Neural crest cell (in vitro differentiated cells): ENCODE measurements at regions not wholly inside any gene's neighbourhood (a gene's known extent, or its start where the extent isn't known, plus 50 kb on each side); places are given as distances from the start of the nearest gene placed in this dataset.
A peak's percentile ranks its signal among the peaks of the same experiment; 100 is the strongest.

Experiments used
- DNase-seq: peaks from one replicate; pipeline ENCODE4 v3.0.0; 2021; ENCODE audit warnings: low read depth, mixed read lengths, low spot score
- H3K27ac Mint-ChIP-seq: one replicate; pipeline ENCODE4 v1.8.0; 2021; ENCODE audit warnings: mild to moderate bottlenecking, mixed read lengths; ENCODE audit not compliant: unreplicated experiment
- H3K27me3 Mint-ChIP-seq: 2 replicates; pipeline ENCODE4 v1.8.0; 2021; ENCODE audit warnings: low read depth, mild to moderate bottlenecking, mixed read lengths
- H3K36me3 Mint-ChIP-seq: 2 replicates; pipeline ENCODE4 v1.8.0; 2021; ENCODE audit warnings: low read depth, mild to moderate bottlenecking, mixed read lengths
- H3K4me1 Mint-ChIP-seq: 2 replicates; pipeline ENCODE4 v1.8.0; 2021; ENCODE audit warnings: mixed read lengths
- H3K4me3 Mint-ChIP-seq: one replicate; pipeline ENCODE4 v1.8.0; 2021; ENCODE audit warnings: mild to moderate bottlenecking, mixed read lengths
- H3K9me3 Mint-ChIP-seq: 2 replicates; pipeline ENCODE4 v1.8.0; 2021; ENCODE audit warnings: mixed read lengths
- TF ChIP-seq, protein P1 (sequence below): fragments of 200-600 bp; sonication (generic); conservative IDR thresholded peaks from 2 replicates; pipeline ENCODE4 v1.5.0; 2021; ENCODE audit warnings: antibody characterized with exemption, mild to moderate bottlenecking

DNA sequence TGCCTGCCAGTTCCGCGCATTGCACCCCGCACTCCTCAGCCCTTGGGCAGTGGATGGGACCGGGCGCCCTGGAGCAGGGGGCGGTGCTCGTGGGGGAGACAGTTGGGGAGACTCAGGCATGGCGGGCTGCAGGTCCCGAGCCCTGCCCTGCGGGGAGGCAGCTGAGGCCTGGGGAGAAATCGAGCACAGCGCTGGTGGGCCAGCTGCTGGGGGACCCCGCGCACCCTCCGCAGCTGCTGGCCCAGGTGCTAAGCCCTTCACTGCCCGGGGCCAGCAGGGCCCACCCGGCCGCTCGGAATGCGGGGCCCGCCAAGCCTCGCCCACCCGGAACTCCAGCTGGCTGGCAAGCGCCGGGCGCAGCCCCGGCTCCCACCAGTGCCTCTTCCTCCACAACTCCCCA is 488.8 kb upstream of the CHST9 start:
- no peaks in the 10 kb centered on the region for H3K36me3 Mint-ChIP-seq

DNA sequence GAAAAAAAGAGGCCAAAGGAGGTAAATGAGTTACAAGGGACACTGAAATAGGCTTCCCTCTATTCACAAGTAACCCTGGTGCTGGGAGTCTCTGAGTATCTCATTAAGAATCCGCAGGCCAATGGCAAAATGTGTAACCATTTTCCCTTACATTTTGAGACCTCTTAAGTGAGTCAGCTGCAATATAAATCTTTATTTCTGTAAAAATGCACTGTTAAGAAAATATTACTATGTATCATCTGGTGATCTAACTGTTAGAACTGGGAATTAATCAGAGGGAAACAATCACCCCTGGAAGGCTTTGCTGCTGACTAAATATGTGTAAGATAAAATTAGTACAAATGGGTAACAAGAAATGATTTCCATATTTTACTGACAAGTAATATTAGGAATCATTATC is 483.1 kb upstream of the CHST9 start:
- no peak overlapping the region for H3K4me3 Mint-ChIP-seq
- no peak overlapping the region for H3K27ac Mint-ChIP-seq
- TF ChIP-seq, protein P1, sequence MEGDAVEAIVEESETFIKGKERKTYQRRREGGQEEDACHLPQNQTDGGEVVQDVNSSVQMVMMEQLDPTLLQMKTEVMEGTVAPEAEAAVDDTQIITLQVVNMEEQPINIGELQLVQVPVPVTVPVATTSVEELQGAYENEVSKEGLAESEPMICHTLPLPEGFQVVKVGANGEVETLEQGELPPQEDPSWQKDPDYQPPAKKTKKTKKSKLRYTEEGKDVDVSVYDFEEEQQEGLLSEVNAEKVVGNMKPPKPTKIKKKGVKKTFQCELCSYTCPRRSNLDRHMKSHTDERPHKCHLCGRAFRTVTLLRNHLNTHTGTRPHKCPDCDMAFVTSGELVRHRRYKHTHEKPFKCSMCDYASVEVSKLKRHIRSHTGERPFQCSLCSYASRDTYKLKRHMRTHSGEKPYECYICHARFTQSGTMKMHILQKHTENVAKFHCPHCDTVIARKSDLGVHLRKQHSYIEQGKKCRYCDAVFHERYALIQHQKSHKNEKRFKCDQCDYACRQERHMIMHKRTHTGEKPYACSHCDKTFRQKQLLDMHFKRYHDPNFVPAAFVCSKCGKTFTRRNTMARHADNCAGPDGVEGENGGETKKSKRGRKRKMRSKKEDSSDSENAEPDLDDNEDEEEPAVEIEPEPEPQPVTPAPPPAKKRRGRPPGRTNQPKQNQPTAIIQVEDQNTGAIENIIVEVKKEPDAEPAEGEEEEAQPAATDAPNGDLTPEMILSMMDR = no peak
- no peaks in the 10 kb centered on the region for H3K9me3 Mint-ChIP-seq
- no peaks in the 10 kb centered on the region for H3K36me3 Mint-ChIP-seq
- H3K4me1 Mint-ChIP-seq = peaks cover 40% of the 10 kb centered on the region
- H3K27me3 Mint-ChIP-seq = no peaks in the 10 kb centered on the region
- no peak for DNase-seq

More for the DNA sequence above, 488.8 kb upstream of the CHST9 start:
- Mint-ChIP-seq H3K4me3 (no peak overlapping the region), H3K9me3 (peaks cover 9% of the 10 kb centered on the region), H3K27ac (no peak overlapping the region), H3K4me1 (peaks cover 5% of the 10 kb centered on the region), H3K27me3 (no peaks in the 10 kb centered on the region)
- TF ChIP-seq, protein P1 = no peak
- DNase-seq = no peak

DNA sequence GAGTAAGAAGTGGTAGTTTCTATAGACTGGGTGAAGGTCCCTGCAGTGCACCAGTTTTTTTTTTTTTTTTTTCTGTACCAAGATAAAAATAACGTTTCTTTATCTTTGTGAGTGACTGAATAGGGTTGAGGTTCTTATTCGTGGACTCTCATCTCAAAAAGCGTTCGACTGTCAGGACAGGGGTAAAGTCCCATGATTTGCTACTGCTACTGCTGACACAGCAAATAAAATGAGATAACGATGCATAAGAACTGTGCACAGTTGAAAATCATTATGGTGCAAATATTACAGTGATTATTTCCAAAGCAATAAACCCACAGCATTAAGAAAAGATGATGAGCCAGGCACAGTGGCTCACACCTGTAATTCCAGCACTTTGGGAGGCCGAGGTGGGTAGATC is 482.0 kb upstream of the CHST9 start:
- Mint-ChIP-seq H3K36me3 (no peaks in the 10 kb centered on the region), H3K27ac (no peak overlapping the region), H3K4me1 (peaks cover 51% of the 10 kb centered on the region), H3K9me3 (no peaks in the 10 kb centered on the region), H3K27me3 (no peaks in the 10 kb centered on the region), H3K4me3 (no peak overlapping the region)
- TF ChIP-seq, protein P1 = no peak
- no peak for DNase-seq

DNA sequence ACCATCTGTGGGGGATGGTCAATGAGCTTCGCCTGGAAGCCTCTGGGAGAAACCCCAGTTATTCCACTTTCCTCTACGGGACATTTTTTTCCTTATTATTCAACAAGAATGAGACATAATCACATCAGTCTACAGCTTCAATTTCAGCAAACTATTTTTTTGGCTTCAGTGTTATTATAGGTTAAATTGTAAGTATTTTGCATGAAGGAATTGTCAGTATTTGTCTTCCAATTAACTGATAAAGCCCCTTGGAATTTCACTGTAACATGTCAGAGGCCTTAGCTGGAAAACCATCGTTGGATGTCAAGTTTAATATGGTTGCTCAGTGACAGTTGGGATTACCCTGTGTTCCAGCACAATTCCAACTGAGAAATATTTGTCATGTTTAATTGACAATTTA is 480.9 kb upstream of the CHST9 start:
- Mint-ChIP-seq H3K4me3 (no peak overlapping the region), H3K4me1 (peaks cover 61% of the 10 kb centered on the region), H3K36me3 (no peaks in the 10 kb centered on the region), H3K27ac (no peak overlapping the region), H3K27me3 (no peaks in the 10 kb centered on the region), H3K9me3 (no peaks in the 10 kb centered on the region)
- DNase-seq = no peak
- TF ChIP-seq, protein P1 = no peak

DNA sequence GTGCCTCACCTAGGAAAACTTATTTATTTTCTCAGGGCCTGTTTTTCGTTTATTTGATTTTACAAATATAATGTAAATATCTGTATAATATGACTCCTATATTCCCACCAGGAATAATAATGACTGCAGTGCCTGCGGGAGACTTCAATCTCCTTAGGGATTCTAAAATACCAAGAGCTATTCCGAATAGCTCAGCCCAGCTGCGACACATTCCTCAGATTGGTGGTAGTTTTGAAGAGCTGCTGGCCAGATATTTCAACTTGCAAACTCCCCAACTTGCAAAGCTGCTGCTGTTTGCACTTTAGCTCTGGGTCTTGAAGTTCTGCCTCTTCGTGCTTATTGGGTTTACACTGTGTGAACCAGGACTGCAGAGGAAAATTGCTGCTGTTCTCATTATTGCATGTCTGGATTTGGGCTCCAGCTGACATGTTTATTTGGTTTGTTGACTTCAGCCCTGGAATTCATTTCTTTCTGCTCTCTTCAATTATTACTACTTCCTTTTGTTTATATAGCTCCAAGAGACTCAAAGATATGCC is 480.2 kb upstream of the CHST9 start:
- H3K27me3 Mint-ChIP-seq = no peaks in the 10 kb centered on the region
- H3K36me3 Mint-ChIP-seq = no peaks in the 10 kb centered on the region
- peak overlapping the region; percentile 39 for H3K27ac Mint-ChIP-seq
- H3K4me3 Mint-ChIP-seq = no peak overlapping the region
- TF ChIP-seq, protein P1 = no peak
- DNase-seq = no peak
- H3K9me3 Mint-ChIP-seq = no peaks in the 10 kb centered on the region
- H3K4me1 Mint-ChIP-seq = peaks cover 68% of the 10 kb centered on the region
